8988T (cell line): ENCODE measurements at regions not wholly inside any gene's neighbourhood (a gene's known extent, or its start where the extent isn't known, plus 50 kb on each side); places are given as distances from the start of the nearest gene placed in this dataset.
"Not testable (repeated sequence)": the region's sequence is repeated elsewhere in the genome, so short reads cannot be mapped to it uniquely, and the experiment has no call there.

Experiments used
- DNase-seq: peaks from one replicate; pipeline ENCODE4 v3.0.0; 2011

- DNase-seq, result no peak
Measured at GRCh38 chr16:52725043-52725442, 178.1 kb upstream of the TOX3 start.

GRCh38 chr16:52721331-52721730 is 174.4 kb upstream of the TOX3 start:
- no peak for DNase-seq

GRCh38 chr16:52718046-52718445 is 171.1 kb upstream of the TOX3 start:
- DNase-seq, result no peak

- no peak for DNase-seq
Measured at GRCh38 chr16:52713740-52714139, 166.8 kb upstream of the TOX3 start.

- DNase-seq, result no peak
Measured at GRCh38 chr16:52709306-52709705, 162.4 kb upstream of the TOX3 start.

- DNase-seq, result no peak
Measured at GRCh38 chr16:52708476-52708875, 161.5 kb upstream of the TOX3 start.

GRCh38 chr16:52707676-52708337 is 160.9 kb upstream of the TOX3 start:
- no peak for DNase-seq

GRCh38 chr16:52705122-52705521 is 158.2 kb upstream of the TOX3 start:
- DNase-seq, result no peak

- no peak for DNase-seq
Measured at GRCh38 chr16:52697971-52698370, 151.0 kb upstream of the TOX3 start.

GRCh38 chr16:52696126-52696525 is 149.2 kb upstream of the TOX3 start:
- DNase-seq, result no peak

- no peak for DNase-seq
Measured at GRCh38 chr16:52690468-52690867, 143.5 kb upstream of the TOX3 start.

GRCh38 chr16:52680993-52681392 is 134.1 kb upstream of the TOX3 start:
- DNase-seq, result no peak

- no peak for DNase-seq
Measured at GRCh38 chr16:52677501-52677900, 130.6 kb upstream of the TOX3 start.

GRCh38 chr16:52676959-52677358 is 130.0 kb upstream of the TOX3 start:
- no peak for DNase-seq

GRCh38 chr16:52671590-52671989 is 124.6 kb upstream of the TOX3 start:
- DNase-seq, result no peak

GRCh38 chr16:52657924-52658323 is 111.0 kb upstream of the TOX3 start:
- DNase-seq, result no peak

- not testable (repeated sequence) for DNase-seq
Measured at GRCh38 chr16:52655916-52656315, 109.0 kb upstream of the TOX3 start.

- DNase-seq, result not testable (repeated sequence)
Measured at GRCh38 chr16:52655156-52655555, 108.2 kb upstream of the TOX3 start.

- no peak for DNase-seq
Measured at GRCh38 chr16:52652033-52652432, 105.1 kb upstream of the TOX3 start.

- no peak for DNase-seq
Measured at GRCh38 chr16:52650789-52651188, 103.8 kb upstream of the TOX3 start.

GRCh38 chr16:52650318-52650717 is 103.4 kb upstream of the TOX3 start:
- DNase-seq, result no peak

GRCh38 chr16:52649870-52650269 is 102.9 kb upstream of the TOX3 start:
- DNase-seq, result no peak

- no peak for DNase-seq
Measured at GRCh38 chr16:52647588-52647987, 100.6 kb upstream of the TOX3 start.

GRCh38 chr16:52643006-52643405 is 96.1 kb upstream of the TOX3 start:
- DNase-seq, result no peak

- no peak for DNase-seq
Measured at GRCh38 chr16:52634528-52634927, 87.6 kb upstream of the TOX3 start.

GRCh38 chr16:52634104-52634503 is 87.2 kb upstream of the TOX3 start:
- DNase-seq, result no peak
